ENCODE measurements at regions not wholly inside any gene's neighbourhood (a gene's known extent, or its start where the extent isn't known, plus 50 kb on each side); places are given as distances from the start of the nearest gene placed in this dataset.

GRCh38 chrX:98350940-98351339 lies 1467.2 kb downstream of the RPA4 start:
- ChIA-PET RAD21 (ENCODE audit: low non-redundant PET in 1 of 2, low total read pairs in 2 of 2, uncharacterized antibody in 2 of 2, unreplicated experiment in 2 of 2) (no interaction called here), POLR2A (no interaction called here), CTCF (no interaction called here)
- Histone ChIP-seq H3K9me3 (ENCODE audit: control insufficient read depth in 1 of 2, insufficient read depth in 1 of 2, low read depth in 1 of 2, low read length in 2 of 2) (no peaks in the 10 kb centered on the region), H3K27me3 (ENCODE audit: insufficient read depth, low read length) (no peaks in the 10 kb centered on the region), H3K79me2 (ENCODE audit: insufficient read depth, low read length) (no peaks in the 10 kb centered on the region), H2AFZ (ENCODE audit: low read depth, low read length, poor library complexity, severe bottlenecking) (no peak overlapping the region), H4K20me1 (ENCODE audit: insufficient read depth) (no peaks in the 10 kb centered on the region), H3K4me3 (replicated peaks in 1 of 2; ENCODE audit: low read depth in 1 of 2, low read length in 2 of 2) (no peak overlapping the region), H3K36me3 (ENCODE audit: control insufficient read depth in 1 of 2, insufficient read depth in 2 of 2, low read length in 2 of 2) (no peaks in the 10 kb centered on the region), H3K27ac (ENCODE audit: low read depth, low read length) (no peak overlapping the region), H3K4me1 (ENCODE audit: control insufficient read depth in 1 of 2, insufficient read depth in 2 of 2, low read length in 2 of 2) (no peaks in the 10 kb centered on the region), H3K4me2 (ENCODE audit: low read length) (no peak overlapping the region), H3K9ac (ENCODE audit: low read length) (no peak overlapping the region), H3K9me2 (ENCODE audit: insufficient read depth) (no peaks in the 10 kb centered on the region)
- intact Hi-C loops (cut with micrococcal nuclease) = no loop called here
- BruUV-seq (replicated peaks) = no TSS peak
- DNase-seq (ENCODE audit: low read depth, low spot score) (no peak), ATAC-seq (no peak)
- TF ChIP-seq ELF1 (IDR thresholded peaks at IDR 0.05; ENCODE audit: borderline replicate concordance, low read depth) = no peak
- TF ChIP-seq, protein P1, sequence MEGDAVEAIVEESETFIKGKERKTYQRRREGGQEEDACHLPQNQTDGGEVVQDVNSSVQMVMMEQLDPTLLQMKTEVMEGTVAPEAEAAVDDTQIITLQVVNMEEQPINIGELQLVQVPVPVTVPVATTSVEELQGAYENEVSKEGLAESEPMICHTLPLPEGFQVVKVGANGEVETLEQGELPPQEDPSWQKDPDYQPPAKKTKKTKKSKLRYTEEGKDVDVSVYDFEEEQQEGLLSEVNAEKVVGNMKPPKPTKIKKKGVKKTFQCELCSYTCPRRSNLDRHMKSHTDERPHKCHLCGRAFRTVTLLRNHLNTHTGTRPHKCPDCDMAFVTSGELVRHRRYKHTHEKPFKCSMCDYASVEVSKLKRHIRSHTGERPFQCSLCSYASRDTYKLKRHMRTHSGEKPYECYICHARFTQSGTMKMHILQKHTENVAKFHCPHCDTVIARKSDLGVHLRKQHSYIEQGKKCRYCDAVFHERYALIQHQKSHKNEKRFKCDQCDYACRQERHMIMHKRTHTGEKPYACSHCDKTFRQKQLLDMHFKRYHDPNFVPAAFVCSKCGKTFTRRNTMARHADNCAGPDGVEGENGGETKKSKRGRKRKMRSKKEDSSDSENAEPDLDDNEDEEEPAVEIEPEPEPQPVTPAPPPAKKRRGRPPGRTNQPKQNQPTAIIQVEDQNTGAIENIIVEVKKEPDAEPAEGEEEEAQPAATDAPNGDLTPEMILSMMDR (IDR thresholded peaks at IDR 0.05 in 2 of 3, conservative IDR thresholded peaks at IDR 0.05 in 1 of 3; ENCODE audit: borderline replicate concordance in 1 of 3, insufficient read depth in 1 of 3, low read depth in 2 of 3, low read length in 2 of 3) = no peak
- no peak for TF ChIP-seq EGR1 (IDR thresholded peaks at IDR 0.05; ENCODE audit: low read depth)
- TF ChIP-seq EZH2phosphoT487 (IDR thresholded peaks at IDR 0.05; ENCODE audit: borderline replicate concordance) = no peak
- no peak for TF ChIP-seq CBX3 (IDR thresholded peaks at IDR 0.05; ENCODE audit: low read depth)
- no peak for TF ChIP-seq SRF (IDR thresholded peaks at IDR 0.05; ENCODE audit: low read depth)
- no peak for TF ChIP-seq ZBTB33 (IDR thresholded peaks at IDR 0.05; ENCODE audit: extremely low read depth, insufficient replicate concordance, low read length)
- no peak for TF ChIP-seq ZNF274 (IDR thresholded peaks at IDR 0.05; ENCODE audit: low read depth, low read length)
- no peak for TF ChIP-seq MAX (IDR thresholded peaks at IDR 0.05)
- TF ChIP-seq SIN3A (IDR thresholded peaks at IDR 0.05; ENCODE audit: low read depth) = no peak
- no peak for TF ChIP-seq FOSL1 (IDR thresholded peaks at IDR 0.05; ENCODE audit: low read depth)
- no peak for TF ChIP-seq POLR2AphosphoS5 (IDR thresholded peaks at IDR 0.05; ENCODE audit: low read depth, low read length)
- no peak for TF ChIP-seq CEBPB (IDR thresholded peaks at IDR 0.05; ENCODE audit: low read depth)
- TF ChIP-seq, protein P2, sequence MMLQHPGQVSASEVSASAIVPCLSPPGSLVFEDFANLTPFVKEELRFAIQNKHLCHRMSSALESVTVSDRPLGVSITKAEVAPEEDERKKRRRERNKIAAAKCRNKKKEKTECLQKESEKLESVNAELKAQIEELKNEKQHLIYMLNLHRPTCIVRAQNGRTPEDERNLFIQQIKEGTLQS (IDR thresholded peaks at IDR 0.05) = no peak
- no peak for TF ChIP-seq TCF7L2 (IDR thresholded peaks at IDR 0.05; ENCODE audit: borderline replicate concordance, extremely low read depth, insufficient read depth, insufficient read length)
- TF ChIP-seq SP1 (IDR thresholded peaks at IDR 0.05; ENCODE audit: low read depth) = no peak
- no peak for TF ChIP-seq RAD21 (IDR thresholded peaks at IDR 0.05; ENCODE audit: low read depth)
- TF ChIP-seq, protein P3, sequence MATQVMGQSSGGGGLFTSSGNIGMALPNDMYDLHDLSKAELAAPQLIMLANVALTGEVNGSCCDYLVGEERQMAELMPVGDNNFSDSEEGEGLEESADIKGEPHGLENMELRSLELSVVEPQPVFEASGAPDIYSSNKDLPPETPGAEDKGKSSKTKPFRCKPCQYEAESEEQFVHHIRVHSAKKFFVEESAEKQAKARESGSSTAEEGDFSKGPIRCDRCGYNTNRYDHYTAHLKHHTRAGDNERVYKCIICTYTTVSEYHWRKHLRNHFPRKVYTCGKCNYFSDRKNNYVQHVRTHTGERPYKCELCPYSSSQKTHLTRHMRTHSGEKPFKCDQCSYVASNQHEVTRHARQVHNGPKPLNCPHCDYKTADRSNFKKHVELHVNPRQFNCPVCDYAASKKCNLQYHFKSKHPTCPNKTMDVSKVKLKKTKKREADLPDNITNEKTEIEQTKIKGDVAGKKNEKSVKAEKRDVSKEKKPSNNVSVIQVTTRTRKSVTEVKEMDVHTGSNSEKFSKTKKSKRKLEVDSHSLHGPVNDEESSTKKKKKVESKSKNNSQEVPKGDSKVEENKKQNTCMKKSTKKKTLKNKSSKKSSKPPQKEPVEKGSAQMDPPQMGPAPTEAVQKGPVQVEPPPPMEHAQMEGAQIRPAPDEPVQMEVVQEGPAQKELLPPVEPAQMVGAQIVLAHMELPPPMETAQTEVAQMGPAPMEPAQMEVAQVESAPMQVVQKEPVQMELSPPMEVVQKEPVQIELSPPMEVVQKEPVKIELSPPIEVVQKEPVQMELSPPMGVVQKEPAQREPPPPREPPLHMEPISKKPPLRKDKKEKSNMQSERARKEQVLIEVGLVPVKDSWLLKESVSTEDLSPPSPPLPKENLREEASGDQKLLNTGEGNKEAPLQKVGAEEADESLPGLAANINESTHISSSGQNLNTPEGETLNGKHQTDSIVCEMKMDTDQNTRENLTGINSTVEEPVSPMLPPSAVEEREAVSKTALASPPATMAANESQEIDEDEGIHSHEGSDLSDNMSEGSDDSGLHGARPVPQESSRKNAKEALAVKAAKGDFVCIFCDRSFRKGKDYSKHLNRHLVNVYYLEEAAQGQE (IDR thresholded peaks at IDR 0.05; ENCODE audit: low read depth) = no peak
- TF ChIP-seq EZH2 (IDR thresholded peaks at IDR 0.05) = no peak

Data from HCT116 (cell line).